Uterus (tissue), 3 donors: ENCODE measurements at regions not wholly inside any gene's neighbourhood (a gene's known extent, or its start where the extent isn't known, plus 50 kb on each side); places are given as distances from the start of the nearest gene placed in this dataset.

Experiments
- DNase-seq, 2 donors: peaks; one replicate each; pipeline ENCODE4 v3.0.0-alpha.2; 2019 to 2020
- H3K27ac ChIP-seq, 2 donors: fragments of 200-600 bp; sonication (generic); 1 replicate in 1 of 2; 2 replicates in 1 of 2; pipeline ENCODE4 v1.5.1; 2016 to 2018
- H3K27me3 ChIP-seq, 2 donors: fragments of 200-600 bp; sonication (generic); one replicate each; pipeline ENCODE4 v1.5.1; 2018 to 2019; ENCODE audit warnings: control low read depth in 1 of 2
- H3K36me3 ChIP-seq, 2 donors: fragments of 200-600 bp; sonication (generic); one replicate each; pipeline ENCODE4 v1.5.1; 2019; ENCODE audit warnings: control low read depth in 1 of 2
- H3K4me1 ChIP-seq, 2 donors: fragments of 200-600 bp; sonication (generic); one replicate each; pipeline ENCODE4 v1.5.1; 2018 to 2019; ENCODE audit warnings: control low read depth in 1 of 2
- H3K4me3 ChIP-seq, 2 donors: fragments of 200-600 bp; sonication (generic); 1 replicate in 1 of 2; 2 replicates in 1 of 2; pipeline ENCODE4 v1.5.1; 2018 to 2019; ENCODE audit warnings: mild to moderate bottlenecking in 1 of 2
- H3K9me3 ChIP-seq, 2 donors: fragments of 200-600 bp; sonication (generic); one replicate each; pipeline ENCODE4 v1.5.1; 2019; ENCODE audit warnings: control low read depth in 1 of 2
- CTCF ChIP-seq, 4 experiments: fragments of 200-600 bp in 2 of 4; fragments of 450-650 bp in 2 of 4; sonication (generic) in 2 of 4; IDR thresholded peaks; one replicate each; pipeline ENCODE4 v1.5.1; 2016 to 2019; ENCODE audit warnings: antibody characterized with exemption in 4 of 4, mild to moderate bottlenecking in 2 of 4, moderate library complexity in 1 of 4
- POLR2A ChIP-seq, 2 donors: fragments of 450-650 bp; IDR thresholded peaks; one replicate each; pipeline ENCODE4 v1.6.1; 2016; ENCODE audit warnings: antibody characterized with exemption in 2 of 2, mild to moderate bottlenecking in 1 of 2, moderate library complexity in 1 of 2
- intact Hi-C: fragments of 100-400 bp; cut with DNase I; formaldehyde crosslinking; loops from one replicate; pipeline ENCODE4 v1.15.1; 2023; ENCODE audit warnings: low total_unique reads
- donor health status: DM: yes; HTN: yes; CAD: no.

- TF ChIP-seq CTCF (IDR thresholded peaks at IDR 0.05) = no peak
- no peak for TF ChIP-seq POLR2A (IDR thresholded peaks at IDR 0.05)
- no peak overlapping the region for H3K4me3 ChIP-seq
- intact Hi-C loops = no loop called here
- DNase-seq = no peak
- no peak overlapping the region for H3K27ac ChIP-seq
- H3K27me3 ChIP-seq = no peaks in the 10 kb centered on the region
- no peaks in the 10 kb centered on the region for H3K4me1 ChIP-seq
- H3K9me3 ChIP-seq = no peaks in the 10 kb centered on the region
- no peaks in the 10 kb centered on the region for H3K36me3 ChIP-seq
These were observed 197.2 kb upstream of the CTNNB1 start for GRCh38 chr3:41002104-41002503.

- intact Hi-C loops = no loop called here
- TF ChIP-seq CTCF (IDR thresholded peaks at IDR 0.05) (no peak), POLR2A (IDR thresholded peaks at IDR 0.05) (no peak)
- H3K27me3 ChIP-seq = no peaks in the 10 kb centered on the region
- no peak overlapping the region for H3K27ac ChIP-seq
- H3K4me3 ChIP-seq = no peak overlapping the region
- no peaks in the 10 kb centered on the region for H3K36me3 ChIP-seq
- DNase-seq = no peak
- H3K4me1 ChIP-seq = no peaks in the 10 kb centered on the region
- no peaks in the 10 kb centered on the region for H3K9me3 ChIP-seq
These were observed 191.9 kb upstream of the CTNNB1 start for GRCh38 chr3:41007399-41007798.

GRCh38 chr3:41011854-41012253 lies 187.5 kb upstream of the CTNNB1 start:
- Histone ChIP-seq H3K27ac (no peak overlapping the region), H3K36me3 (no peaks in the 10 kb centered on the region), H3K4me3 (no peak overlapping the region), H3K9me3 (no peaks in the 10 kb centered on the region), H3K27me3 (no peaks in the 10 kb centered on the region), H3K4me1 (no peaks in the 10 kb centered on the region)
- intact Hi-C loops = no loop called here
- TF ChIP-seq CTCF (IDR thresholded peaks at IDR 0.05) = no peak
- DNase-seq = no peak

- no peak for DNase-seq
- intact Hi-C loops = no loop called here
- H3K27me3 ChIP-seq = no peaks in the 10 kb centered on the region
- no peak overlapping the region for H3K4me3 ChIP-seq
- no peak overlapping the region for H3K27ac ChIP-seq
- TF ChIP-seq CTCF (IDR thresholded peaks at IDR 0.05) = no peak
- no peak for TF ChIP-seq POLR2A (IDR thresholded peaks at IDR 0.05)
- H3K36me3 ChIP-seq = no peaks in the 10 kb centered on the region
- no peaks in the 10 kb centered on the region for H3K9me3 ChIP-seq
- no peaks in the 10 kb centered on the region for H3K4me1 ChIP-seq
These were observed 180.4 kb upstream of the CTNNB1 start for GRCh38 chr3:41018855-41019254.

GRCh38 chr3:41024031-41024836 lies 175.1 kb upstream of the CTNNB1 start:
- TF ChIP-seq CTCF (IDR thresholded peaks at IDR 0.05) (no peak), POLR2A (IDR thresholded peaks at IDR 0.05) (no peak)
- Histone ChIP-seq H3K9me3 (no peaks in the 10 kb centered on the region), H3K36me3 (no peaks in the 10 kb centered on the region), H3K27ac (no peak overlapping the region), H3K4me3 (no peak overlapping the region), H3K27me3 (no peaks in the 10 kb centered on the region), H3K4me1 (peaks cover 0 to 5% of the 10 kb centered on the region in 2 donors)
- intact Hi-C loops = no loop called here
- DNase-seq = no peak
